ENCODE measurements at regions not wholly inside any gene's neighbourhood (a gene's known extent, or its start where the extent isn't known, plus 50 kb on each side); places are given as distances from the start of the nearest gene placed in this dataset.
"Not testable (repeated sequence)": the region's sequence is repeated elsewhere in the genome, so short reads cannot be mapped to it uniquely, and the experiment has no call there.

DNA sequence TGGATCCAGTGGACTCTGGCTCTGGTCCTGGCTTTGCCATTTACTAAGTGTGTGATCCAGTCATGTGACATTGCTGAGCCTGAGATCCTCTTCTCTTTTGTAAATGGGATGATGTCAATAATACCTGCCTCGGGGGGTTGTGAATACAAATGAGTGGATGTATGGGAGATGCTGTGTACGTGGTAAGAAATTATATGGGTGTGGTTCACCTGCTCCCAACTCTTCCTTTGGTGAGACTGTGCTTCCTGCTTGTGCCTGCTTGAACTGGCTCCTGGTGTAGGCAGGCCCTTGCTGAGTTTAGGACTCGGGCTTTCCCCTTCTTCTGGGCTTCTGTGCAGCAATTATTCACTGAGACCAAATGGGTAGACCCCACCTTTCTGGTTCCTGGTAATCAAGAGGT lies 189.5 kb upstream of the FRMD6 start:
- Histone ChIP-seq H3K27ac (no peak overlapping the region), H3K4me3 (no peak overlapping the region), H3K4me1 (no peaks in the 10 kb centered on the region), H3K9me3 (no peaks in the 10 kb centered on the region), H3K27me3 (no peaks in the 10 kb centered on the region), H3K36me3 (no peaks in the 10 kb centered on the region)
- no peak for ATAC-seq
- TF ChIP-seq EP300 (IDR thresholded peaks at IDR 0.05) (no peak), POLR2AphosphoS5 (IDR thresholded peaks at IDR 0.05) (no peak), POLR2A (IDR thresholded peaks at IDR 0.05) (no peak)
- TF ChIP-seq, protein P1, sequence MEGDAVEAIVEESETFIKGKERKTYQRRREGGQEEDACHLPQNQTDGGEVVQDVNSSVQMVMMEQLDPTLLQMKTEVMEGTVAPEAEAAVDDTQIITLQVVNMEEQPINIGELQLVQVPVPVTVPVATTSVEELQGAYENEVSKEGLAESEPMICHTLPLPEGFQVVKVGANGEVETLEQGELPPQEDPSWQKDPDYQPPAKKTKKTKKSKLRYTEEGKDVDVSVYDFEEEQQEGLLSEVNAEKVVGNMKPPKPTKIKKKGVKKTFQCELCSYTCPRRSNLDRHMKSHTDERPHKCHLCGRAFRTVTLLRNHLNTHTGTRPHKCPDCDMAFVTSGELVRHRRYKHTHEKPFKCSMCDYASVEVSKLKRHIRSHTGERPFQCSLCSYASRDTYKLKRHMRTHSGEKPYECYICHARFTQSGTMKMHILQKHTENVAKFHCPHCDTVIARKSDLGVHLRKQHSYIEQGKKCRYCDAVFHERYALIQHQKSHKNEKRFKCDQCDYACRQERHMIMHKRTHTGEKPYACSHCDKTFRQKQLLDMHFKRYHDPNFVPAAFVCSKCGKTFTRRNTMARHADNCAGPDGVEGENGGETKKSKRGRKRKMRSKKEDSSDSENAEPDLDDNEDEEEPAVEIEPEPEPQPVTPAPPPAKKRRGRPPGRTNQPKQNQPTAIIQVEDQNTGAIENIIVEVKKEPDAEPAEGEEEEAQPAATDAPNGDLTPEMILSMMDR (IDR thresholded peaks at IDR 0.05), result no peak
- 79 to 83% methylated on average over 1 to 2 of the region's 3 CpGs for WGBS, 2 donors (ENCODE audit: low coverage in 1 of 2)

GRCh38 chr14:51462706-51463105 lies 189.0 kb upstream of the FRMD6 start:
- no peak for TF ChIP-seq POLR2AphosphoS5 (IDR thresholded peaks at IDR 0.05)
- TF ChIP-seq POLR2A (IDR thresholded peaks at IDR 0.05), result no peak

DNA sequence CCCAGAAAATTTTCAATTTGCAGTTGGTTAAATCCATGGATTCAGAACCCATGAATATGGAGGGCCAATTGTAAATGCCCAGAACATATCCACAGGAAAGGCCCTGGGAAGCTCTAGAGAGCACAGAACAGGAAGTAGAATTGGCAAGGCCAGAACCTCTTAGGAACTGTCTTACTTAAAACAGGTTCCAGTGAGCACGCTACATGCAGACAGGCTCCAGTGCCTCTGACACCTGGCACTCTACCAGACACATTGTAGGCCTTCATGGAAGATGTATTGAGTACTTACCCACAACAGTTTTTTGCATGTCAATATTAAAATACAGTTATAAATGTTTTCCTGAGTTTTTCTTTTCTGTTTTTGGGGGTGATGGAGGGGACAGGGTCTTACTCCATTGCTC lies 188.2 kb upstream of the FRMD6 start:
- Histone ChIP-seq H3K4me3 (no peak overlapping the region), H3K27me3 (no peaks in the 10 kb centered on the region), H3K27ac (no peak overlapping the region), H3K36me3 (no peaks in the 10 kb centered on the region), H3K9me3 (no peaks in the 10 kb centered on the region), H3K4me1 (no peaks in the 10 kb centered on the region)
- ATAC-seq, result no peak
- 77 to 100% methylated on average over 1 of the region's 1 CpG for WGBS, 2 donors (ENCODE audit: low coverage in 1 of 2)
- TF ChIP-seq, protein P1 (IDR thresholded peaks at IDR 0.05), result no peak
- TF ChIP-seq POLR2AphosphoS5 (IDR thresholded peaks at IDR 0.05) (no peak), EP300 (IDR thresholded peaks at IDR 0.05) (no peak)

More at GRCh38 chr14:51462706-51463105, 189.0 kb upstream of the FRMD6 start:
- no peak overlapping the region for H3K4me3 ChIP-seq
- no peaks in the 10 kb centered on the region for H3K9me3 ChIP-seq
- no peaks in the 10 kb centered on the region for H3K27me3 ChIP-seq
- no peak overlapping the region for H3K27ac ChIP-seq
- H3K4me1 ChIP-seq, result no peaks in the 10 kb centered on the region
- ATAC-seq, result no peak
- H3K36me3 ChIP-seq, result no peaks in the 10 kb centered on the region

DNA sequence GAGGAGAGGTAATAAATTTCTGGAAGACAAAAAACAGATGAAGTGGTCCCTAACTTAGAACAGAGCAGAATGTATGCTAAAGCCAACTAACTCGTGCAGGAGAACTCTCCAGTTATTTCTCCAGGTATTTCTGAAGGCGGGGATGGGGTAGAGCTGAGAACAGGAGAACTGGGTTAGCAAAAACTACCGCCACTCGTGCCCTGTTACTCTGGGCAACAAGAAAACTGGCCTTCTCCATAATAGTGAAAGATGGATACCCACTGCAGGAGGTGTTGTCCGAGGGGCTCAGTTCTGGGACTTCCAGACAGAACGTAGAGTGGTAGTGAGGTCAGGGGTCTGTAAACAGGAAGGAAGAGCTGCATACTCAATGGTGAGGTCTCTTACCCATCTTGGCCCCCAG lies 187.3 kb upstream of the FRMD6 start:
- no peak overlapping the region for H3K27ac ChIP-seq
- no peaks in the 10 kb centered on the region for H3K27me3 ChIP-seq
- H3K4me3 ChIP-seq, result no peak overlapping the region
- no peaks in the 10 kb centered on the region for H3K36me3 ChIP-seq
- H3K4me1 ChIP-seq, result no peaks in the 10 kb centered on the region
- TF ChIP-seq EP300 (IDR thresholded peaks at IDR 0.05) (no peak), POLR2AphosphoS5 (IDR thresholded peaks at IDR 0.05) (no peak), POLR2A (IDR thresholded peaks at IDR 0.05) (no peak)
- TF ChIP-seq, protein P1 (IDR thresholded peaks at IDR 0.05), result no peak
- 93% methylated on average over 6 of the region's 6 CpGs; no CpG with 5 or more reads in 1 of the 2 donors for WGBS, 2 donors (ENCODE audit: low coverage in 1 of 2)
- ATAC-seq, result no peak
- H3K9me3 ChIP-seq, result no peaks in the 10 kb centered on the region

DNA sequence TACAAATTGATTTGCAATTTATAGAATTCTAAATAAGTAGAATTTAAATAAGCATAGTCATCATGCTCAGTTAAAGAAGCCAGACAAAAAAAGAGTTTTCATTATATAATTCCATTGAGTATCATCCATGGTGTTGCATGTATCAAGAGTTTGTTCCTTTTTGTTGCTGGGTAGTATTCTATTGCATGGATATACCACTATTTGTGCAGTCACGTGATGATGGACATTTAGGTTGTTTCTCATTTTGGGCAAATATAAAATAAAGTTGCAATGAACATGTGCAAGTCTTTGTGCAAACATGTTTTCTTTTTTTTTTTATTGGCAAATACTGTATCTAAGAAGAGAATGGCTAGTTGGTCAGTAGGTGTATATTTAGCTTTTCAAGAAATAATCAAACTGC lies 186.2 kb upstream of the FRMD6 start:
- H3K27ac ChIP-seq, result no peak overlapping the region
- no peak overlapping the region for H3K4me3 ChIP-seq
- H3K9me3 ChIP-seq, result no peaks in the 10 kb centered on the region
- TF ChIP-seq, protein P1 (IDR thresholded peaks at IDR 0.05), result no peak
- TF ChIP-seq EP300 (IDR thresholded peaks at IDR 0.05) (no peak), POLR2AphosphoS5 (IDR thresholded peaks at IDR 0.05) (no peak), POLR2A (IDR thresholded peaks at IDR 0.05) (no peak)
- H3K4me1 ChIP-seq, result no peaks in the 10 kb centered on the region
- no peaks in the 10 kb centered on the region for H3K27me3 ChIP-seq
- no peak for ATAC-seq
- WGBS, 2 donors (ENCODE audit: low coverage in 1 of 2), result 83 to 100% methylated on average over 1 of the region's 1 CpG
- H3K36me3 ChIP-seq, result no peaks in the 10 kb centered on the region

DNA sequence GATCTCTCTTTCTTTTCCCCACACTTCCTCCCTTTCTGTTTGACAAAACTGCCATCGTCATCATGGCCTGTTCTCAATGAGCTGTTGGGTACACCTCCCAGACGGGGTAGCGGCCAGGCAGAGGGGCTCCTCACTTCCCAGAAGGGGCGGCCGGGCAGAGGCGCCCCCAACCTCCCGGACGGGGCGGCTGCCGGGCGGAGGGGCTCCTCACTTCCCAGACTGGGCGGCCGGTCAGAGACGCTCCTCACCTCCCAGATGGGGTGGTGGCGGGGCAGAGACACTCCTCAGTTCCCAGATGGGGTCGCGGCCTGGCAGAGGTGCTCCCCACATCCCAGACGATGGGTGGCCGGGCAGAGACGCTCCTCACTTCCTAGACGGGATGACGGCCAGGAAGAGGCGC lies 184.3 kb upstream of the FRMD6 start:
- H3K4me1 ChIP-seq, H3K9me3 ChIP-seq, H3K4me3 ChIP-seq, H3K27me3 ChIP-seq, H3K27ac ChIP-seq, ATAC-seq, H3K36me3 ChIP-seq: not testable (repeated sequence)
- no CpG with 5 or more reads among the region's 23 CpGs for WGBS, 2 donors (ENCODE audit: low coverage in 1 of 2)
